H1 (cell line): ENCODE measurements at regions not wholly inside any gene's neighbourhood (a gene's known extent, or its start where the extent isn't known, plus 50 kb on each side); places are given as distances from the start of the nearest gene placed in this dataset.

Source experiments
- CTCF ChIA-PET: fragments of 300-600 bp; sonication (Branson Sonifier 250); formaldehyde crosslinking; loops from one replicate; lab custom pipeline; 2021; ENCODE audit not compliant: partially characterized antibody; lab: Charles Lee
- POLR2A ChIA-PET: fragments of 300-600 bp; sonication (Branson Sonifier 250); formaldehyde crosslinking; loops from one replicate; lab custom pipeline; 2021; ENCODE audit warnings: inconsistent platforms; ENCODE audit not compliant: partially characterized antibody; lab: Charles Lee
- DNase-seq, 2 experiments: peaks; one replicate each; pipeline versions ENCODE4 v3.0.0 to v3.0.0-alpha.2; 2010 to 2022; ENCODE audit warnings: low spot score in 2 of 2, low read depth in 1 of 2, mixed read lengths in 1 of 2
- FAIRE-seq: peaks from 2 replicates; lab custom pipeline; 2011; peaks lifted over from hg19 to GRCh38; lab: Jason Lieb, UNC
- H2AFZ ChIP-seq: 2 replicates; pipeline ENCODE4 v1.8.1; 2012; ENCODE audit warnings: low read length, inconsistent platforms
- H2AK5ac ChIP-seq: 2 replicates; pipeline ENCODE4 v1.6.1; 2013; ENCODE audit warnings: low read depth, low read length
- H2BK120ac ChIP-seq: replicated peaks from 2 replicates; pipeline ENCODE3; 2013; ENCODE audit warnings: low read depth, low read length, inconsistent platforms
- H2BK12ac ChIP-seq: 2 replicates; pipeline ENCODE4 v1.6.1; 2013; ENCODE audit warnings: low read depth, low read length
- H2BK15ac ChIP-seq: 2 replicates; pipeline ENCODE4 v1.6.1; 2013; ENCODE audit warnings: low read length
- H2BK20ac ChIP-seq: 2 replicates; pipeline ENCODE4 v1.6.1; 2013; ENCODE audit warnings: low read length
- H2BK5ac ChIP-seq: 2 replicates; pipeline ENCODE4 v1.6.1; 2013; ENCODE audit warnings: low read depth, low read length
- H3K14ac ChIP-seq: 2 replicates; pipeline ENCODE4 v1.6.1; 2013; ENCODE audit warnings: inconsistent platforms; ENCODE audit not compliant: insufficient read length
- H3K18ac ChIP-seq: 2 replicates; pipeline ENCODE4 v1.6.1; 2013; ENCODE audit warnings: low read length; ENCODE audit errors: extremely low read depth
- H3K23ac ChIP-seq: 2 replicates; pipeline ENCODE4 v1.6.1; 2013; ENCODE audit warnings: inconsistent platforms; ENCODE audit not compliant: insufficient read length
- H3K23me2 ChIP-seq: 2 replicates; pipeline ENCODE4 v1.6.1; 2013; ENCODE audit warnings: low read depth, low read length
- H3K27ac ChIP-seq: 2 replicates; pipeline ENCODE4 v1.6.1; 2011; ENCODE audit warnings: low read depth, low read length, inconsistent platforms
- H3K27me3 ChIP-seq, 4 experiments: replicated peaks in 1 of 4; 1 replicate in 1 of 4; 2 replicates in 3 of 4; pipeline versions ENCODE4 v1.6.1 to v1.8.1; 2011 to 2013; ENCODE audit warnings: low read length in 3 of 4, mild to moderate bottlenecking in 3 of 4, inconsistent platforms in 2 of 4, mixed read lengths in 2 of 4, moderate library complexity in 1 of 4; ENCODE audit not compliant: control insufficient read depth in 3 of 4, insufficient read depth in 3 of 4; ENCODE audit errors: extremely low read depth in 1 of 4
- H3K36me3 ChIP-seq, 4 experiments: 2 replicates each; pipeline versions ENCODE4 v1.6.1 to v1.8.1; 2011 to 2013; ENCODE audit warnings: mild to moderate bottlenecking in 4 of 4, low read length in 3 of 4, moderate library complexity in 2 of 4, control low read depth in 1 of 4, inconsistent platforms in 1 of 4; ENCODE audit not compliant: insufficient read depth in 4 of 4, control insufficient read depth in 2 of 4
- H3K4ac ChIP-seq: replicated peaks from 2 replicates; pipeline ENCODE3; 2013; ENCODE audit warnings: low read length, low read depth, mixed read lengths, inconsistent platforms; ENCODE audit not compliant: insufficient read length
- H3K4me1 ChIP-seq, 4 experiments: replicated peaks in 1 of 4; 1 replicate in 1 of 4; 2 replicates in 3 of 4; pipeline versions ENCODE4 v1.6.1 to v1.8.1; 2011 to 2013; ENCODE audit warnings: low read length in 3 of 4, inconsistent platforms in 2 of 4, mixed read lengths in 1 of 4; ENCODE audit not compliant: insufficient read depth in 4 of 4, control insufficient read depth in 3 of 4
- H3K4me2 ChIP-seq, 2 experiments: 2 replicates each; pipeline versions ENCODE4 v1.6.1 to v1.8.1; 2011 to 2013; ENCODE audit warnings: low read depth in 2 of 2, low read length in 2 of 2, control low read depth in 1 of 2, inconsistent platforms in 1 of 2, mild to moderate bottlenecking in 1 of 2; ENCODE audit not compliant: insufficient read depth in 1 of 2
- H3K4me3 ChIP-seq, 4 experiments: fragments of 200-600, 300-600 bp in 1 of 4; sonication (generic), shearing (Covaris generic), sonication (Bioruptor Twin) in 1 of 4; 2 replicates each; pipeline versions ENCODE4 v1.5.1 to v1.8.1; 2011 to 2016; ENCODE audit warnings: low read length in 4 of 4, low read depth in 3 of 4, control low read depth in 2 of 4, inconsistent platforms in 2 of 4, mild to moderate bottlenecking in 2 of 4, mixed read lengths in 1 of 4, moderate library complexity in 1 of 4; ENCODE audit not compliant: insufficient read depth in 2 of 4; ENCODE audit errors: extremely low read depth in 1 of 4
- H3K56ac ChIP-seq: replicated peaks from 2 replicates; pipeline ENCODE3; 2013; ENCODE audit warnings: low read depth, mild to moderate bottlenecking, mixed read lengths, low read length, inconsistent platforms; ENCODE audit not compliant: insufficient read length
- H3K79me1 ChIP-seq: 2 replicates; pipeline ENCODE4 v1.6.1; 2013; ENCODE audit warnings: low read depth, low read length, control low read depth
- H3K79me2 ChIP-seq, 2 experiments: 2 replicates each; pipeline versions ENCODE4 v1.6.1 to v1.8.1; 2012 to 2013; ENCODE audit warnings: low read length in 2 of 2, mild to moderate bottlenecking in 2 of 2, inconsistent platforms in 1 of 2; ENCODE audit not compliant: insufficient read depth in 2 of 2, control insufficient read depth in 1 of 2
- H3K9ac ChIP-seq, 4 experiments: replicated peaks in 1 of 4; 1 replicate in 1 of 4; 2 replicates in 3 of 4; pipeline versions ENCODE4 v1.6.1 to v1.8.1; 2011 to 2013; ENCODE audit warnings: low read depth in 3 of 4, low read length in 3 of 4, control low read depth in 2 of 4, mild to moderate bottlenecking in 2 of 4, moderate library complexity in 2 of 4, inconsistent platforms in 1 of 4; ENCODE audit errors: extremely low read depth in 1 of 4
- H3K9me3 ChIP-seq, 2 experiments: 2 replicates each; pipeline versions ENCODE4 v1.6.1 to v1.8.1; 2012 to 2013; ENCODE audit warnings: mild to moderate bottlenecking in 2 of 2, moderate library complexity in 2 of 2, control low read depth in 1 of 2, inconsistent platforms in 1 of 2, low read depth in 1 of 2, low read length in 1 of 2, mixed read lengths in 1 of 2; ENCODE audit not compliant: insufficient read depth in 2 of 2
- H4K20me1 ChIP-seq, 2 experiments: replicated peaks in 1 of 2; 2 replicates each; pipeline versions ENCODE3 to v1.8.1; 2011 to 2013; ENCODE audit warnings: inconsistent platforms in 2 of 2, low read length in 2 of 2, mild to moderate bottlenecking in 1 of 2; ENCODE audit not compliant: insufficient read depth in 2 of 2, control insufficient read depth in 1 of 2
- H4K5ac ChIP-seq: 2 replicates; pipeline ENCODE4 v1.6.1; 2013; ENCODE audit warnings: low read length, low read depth, mixed read lengths, inconsistent platforms; ENCODE audit not compliant: insufficient read length
- H4K8ac ChIP-seq: 2 replicates; pipeline ENCODE4 v1.8.0; 2013; ENCODE audit warnings: mild to moderate bottlenecking, moderate library complexity, low read length, inconsistent platforms; ENCODE audit not compliant: insufficient read depth; ENCODE audit errors: extremely low read depth
- H4K91ac ChIP-seq: replicated peaks from 2 replicates; pipeline ENCODE3; 2013; ENCODE audit warnings: low read length, mixed read lengths, inconsistent platforms; ENCODE audit not compliant: insufficient read length
- BACH1 ChIP-seq: IDR thresholded peaks from 2 replicates; pipeline ENCODE4 v1.6.1; 2012; ENCODE audit warnings: low read length, improper control_type of control experiment
- BCL11A ChIP-seq, 2 experiments: IDR thresholded peaks; one replicate each; pipeline ENCODE4 v1.6.1; 2011; ENCODE audit warnings: low read depth in 2 of 2, low read length in 2 of 2, mild to moderate bottlenecking in 2 of 2
- KDM5A ChIP-seq: fragments of 200-600 bp; IDR thresholded peaks from 2 replicates; pipeline ENCODE4 v1.7.1; 2012; ENCODE audit warnings: mild to moderate bottlenecking, low read length, inconsistent platforms, mixed read lengths
- POLR2A ChIP-seq, 2 experiments: IDR thresholded peaks; 1 replicate in 1 of 2; 2 replicates in 1 of 2; pipeline ENCODE4 v1.6.1; 2011; ENCODE audit warnings: low read depth in 2 of 2, low read length in 2 of 2, mild to moderate bottlenecking in 2 of 2; ENCODE audit errors: control extremely low read depth in 1 of 2
- POLR2AphosphoS5 ChIP-seq: IDR thresholded peaks from 2 replicates; pipeline ENCODE4 v1.6.1; 2011; ENCODE audit warnings: low read depth, low read length
- SAP30 ChIP-seq: fragments of 300-600 bp; sonication (generic); IDR thresholded peaks from 2 replicates; pipeline ENCODE4 v1.7.1; 2012; ENCODE audit warnings: low read length, moderate library complexity, mild to moderate bottlenecking, inconsistent platforms; ENCODE audit not compliant: insufficient read depth, insufficient replicate concordance
- SP1 ChIP-seq: IDR thresholded peaks from 2 replicates; pipeline ENCODE4 v1.6.1; 2011; ENCODE audit warnings: low read depth, low read length
- TAF1 ChIP-seq: IDR thresholded peaks from 2 replicates; pipeline ENCODE4 v1.6.1; 2011; ENCODE audit warnings: mild to moderate bottlenecking, low read depth, low read length
- TBP ChIP-seq: IDR thresholded peaks from 2 replicates; pipeline ENCODE4 v1.6.1; 2011; ENCODE audit warnings: low read depth, low read length, improper control_type of control experiment
- TCF12 ChIP-seq: IDR thresholded peaks from 2 replicates; pipeline ENCODE4 v1.6.1; 2011; ENCODE audit warnings: low read depth, mild to moderate bottlenecking, low read length
- YY1 ChIP-seq: IDR thresholded peaks from 2 replicates; pipeline ENCODE4 v1.6.1; 2011; ENCODE audit warnings: low read depth, mild to moderate bottlenecking, low read length
- WGBS, 2 experiments: shearing (Covaris generic) in 1 of 2; methylation state at CpG; one replicate each; pipeline versions ENCODE4 v1.1.6 to v1.1.7; 2013 to 2015; ENCODE audit warnings: low lambda C conversion rate in 2 of 2, mixed read lengths in 2 of 2, inconsistent platforms in 1 of 2, low coverage in 1 of 2, missing lambda C conversion rate in 1 of 2; ENCODE audit not compliant: insufficient replicate concordance in 2 of 2, insufficient coverage in 1 of 2, insufficient read length in 1 of 2; ENCODE audit errors: extremely low coverage in 1 of 2, missing lambda C conversion rate in 1 of 2; 5-methylcytosine and 5-hydroxymethylcytosine counted together
- TF ChIP-seq, protein P1 (sequence below): IDR thresholded peaks from 2 replicates; pipeline ENCODE4 v1.6.1; 2012; ENCODE audit warnings: inconsistent platforms

DNA sequence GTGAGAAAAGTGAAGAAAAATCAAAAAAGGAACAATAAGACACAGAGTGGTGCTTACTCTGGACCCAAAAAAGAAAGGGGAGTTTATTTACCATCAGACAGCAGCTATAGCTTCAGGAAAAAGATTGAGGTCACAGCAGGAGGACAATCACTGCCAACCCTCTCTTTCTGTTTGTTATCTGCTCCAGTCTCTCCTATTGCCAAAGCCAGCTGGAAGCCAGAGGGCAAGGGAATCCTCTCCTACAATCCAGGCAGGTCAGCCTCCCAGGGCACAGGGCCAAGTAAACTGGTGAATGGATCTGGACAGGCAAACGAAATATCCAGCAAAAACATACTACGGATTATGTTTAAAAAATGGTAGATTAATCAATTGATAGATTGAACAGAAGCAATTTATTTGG, 306.9 kb upstream of the SLIT2 start:
- no peak overlapping the region for H3K4me2 ChIP-seq
- H4K91ac ChIP-seq: no peak overlapping the region
- no peak overlapping the region for H3K27ac ChIP-seq
- H3K79me1 ChIP-seq: no peaks in the 10 kb centered on the region
- TF ChIP-seq SP1: no peak
- no peak for TF ChIP-seq TAF1
- no peak for TF ChIP-seq TBP
- no peak for TF ChIP-seq BACH1
- TF ChIP-seq, protein P1, sequence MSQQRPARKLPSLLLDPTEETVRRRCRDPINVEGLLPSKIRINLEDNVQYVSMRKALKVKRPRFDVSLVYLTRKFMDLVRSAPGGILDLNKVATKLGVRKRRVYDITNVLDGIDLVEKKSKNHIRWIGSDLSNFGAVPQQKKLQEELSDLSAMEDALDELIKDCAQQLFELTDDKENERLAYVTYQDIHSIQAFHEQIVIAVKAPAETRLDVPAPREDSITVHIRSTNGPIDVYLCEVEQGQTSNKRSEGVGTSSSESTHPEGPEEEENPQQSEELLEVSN: no peak
- no peak for TF ChIP-seq TCF12
- TF ChIP-seq SAP30: no peak
- no peak for TF ChIP-seq BCL11A (IDR thresholded peaks at IDR 0.05; ENCODE audit: low read depth in 2 of 2, low read length in 2 of 2)
- TF ChIP-seq POLR2AphosphoS5: no peak
- no peak for TF ChIP-seq POLR2A (IDR thresholded peaks at IDR 0.05; ENCODE audit: control extremely low read depth in 1 of 2, low read depth in 2 of 2, low read length in 2 of 2)
- no peak for TF ChIP-seq KDM5A
- TF ChIP-seq YY1: no peak
- H4K8ac ChIP-seq: no peak overlapping the region
- FAIRE-seq (peak; percentile 81), DNase-seq (no peak)
- H3K4me1 ChIP-seq: peaks cover 0 to 3% (median 0%) of the 10 kb centered on the region in 4 experiments; a peak in 1 of 7 replicates
- no peaks in the 10 kb centered on the region for H3K79me2 ChIP-seq
- H3K56ac ChIP-seq: no peak overlapping the region
- no peaks in the 10 kb centered on the region for H3K9me3 ChIP-seq
- CTCF ChIA-PET: interaction anchor here (0.6 kb wide), 1 partner anchor 127 kb away, joined by 3 read pairs; no protein-coding TSS in a partner anchor
- H3K23me2 ChIP-seq: no peaks in the 10 kb centered on the region
- H4K20me1 ChIP-seq: no peaks in the 10 kb centered on the region
- WGBS, 2 experiments: 93% methylated on average over 2 of the region's 2 CpGs; no CpG with 5 or more reads in 1 of the 2 experiments
- no peak overlapping the region for H4K5ac ChIP-seq
- no peak overlapping the region for H2BK12ac ChIP-seq
- H2AK5ac ChIP-seq: no peak overlapping the region
- no peaks in the 10 kb centered on the region for H3K27me3 ChIP-seq
- H3K36me3 ChIP-seq: no peaks in the 10 kb centered on the region
- no peak overlapping the region for H3K23ac ChIP-seq
- no peak overlapping the region for H2AFZ ChIP-seq
- H3K18ac ChIP-seq: no peak overlapping the region
- no peak overlapping the region for H2BK20ac ChIP-seq
- no peak overlapping the region for H3K14ac ChIP-seq
- H3K4me3 ChIP-seq: no peak overlapping the region
- H2BK15ac ChIP-seq: no peak overlapping the region
- H2BK5ac ChIP-seq: no peak overlapping the region
- POLR2A ChIA-PET: no interaction called here
- H2BK120ac ChIP-seq: no peak overlapping the region
- no peak overlapping the region for H3K9ac ChIP-seq
- no peak overlapping the region for H3K4ac ChIP-seq
